IPS-20b (cell line): ENCODE measurements at regions not wholly inside any gene's neighbourhood (a gene's known extent, or its start where the extent isn't known, plus 50 kb on each side); places are given as distances from the start of the nearest gene placed in this dataset.
"Not testable (repeated sequence)": the region's sequence is repeated elsewhere in the genome, so short reads cannot be mapped to it uniquely, and the experiment has no call there.

Source experiments
- H3K27ac ChIP-seq: one replicate; pipeline ENCODE4 v1.5.1; 2013; ENCODE audit warnings: low read length
- H3K27me3 ChIP-seq: 2 replicates; pipeline ENCODE4 v1.6.1; 2013; ENCODE audit warnings: mild to moderate bottlenecking, low read length, inconsistent platforms; ENCODE audit not compliant: insufficient read depth
- H3K36me3 ChIP-seq: 2 replicates; pipeline ENCODE4 v1.6.1; 2013; ENCODE audit warnings: low read depth, mild to moderate bottlenecking, inconsistent platforms, low read length, moderate library complexity; ENCODE audit not compliant: insufficient read depth
- H3K4me1 ChIP-seq: 2 replicates; pipeline ENCODE4 v1.6.1; 2013; ENCODE audit warnings: mild to moderate bottlenecking, control low read depth, inconsistent platforms, low read length, moderate library complexity; ENCODE audit not compliant: insufficient read depth
- H3K4me3 ChIP-seq: 2 replicates; pipeline ENCODE4 v1.5.1; 2013; ENCODE audit warnings: mild to moderate bottlenecking, low read length, inconsistent platforms
- H3K9ac ChIP-seq: 2 replicates; pipeline ENCODE4 v1.6.1; 2013; ENCODE audit warnings: low read depth, mild to moderate bottlenecking, inconsistent platforms, low read length, moderate library complexity
- H3K9me3 ChIP-seq: 2 replicates; pipeline ENCODE4 v1.6.1; 2013; ENCODE audit warnings: mild to moderate bottlenecking, low read depth, low read length, inconsistent platforms; ENCODE audit not compliant: insufficient read depth

- Histone ChIP-seq H3K27me3 (no peaks in the 10 kb centered on the region), H3K9ac (no peak overlapping the region), H3K27ac (no peak overlapping the region), H3K4me1 (no peaks in the 10 kb centered on the region), H3K4me3 (no peak overlapping the region), H3K9me3 (no peaks in the 10 kb centered on the region), H3K36me3 (no peaks in the 10 kb centered on the region)
These were observed 414.7 kb upstream of the GHITM start for GRCh38 chr10:83724471-83725241.

DNA sequence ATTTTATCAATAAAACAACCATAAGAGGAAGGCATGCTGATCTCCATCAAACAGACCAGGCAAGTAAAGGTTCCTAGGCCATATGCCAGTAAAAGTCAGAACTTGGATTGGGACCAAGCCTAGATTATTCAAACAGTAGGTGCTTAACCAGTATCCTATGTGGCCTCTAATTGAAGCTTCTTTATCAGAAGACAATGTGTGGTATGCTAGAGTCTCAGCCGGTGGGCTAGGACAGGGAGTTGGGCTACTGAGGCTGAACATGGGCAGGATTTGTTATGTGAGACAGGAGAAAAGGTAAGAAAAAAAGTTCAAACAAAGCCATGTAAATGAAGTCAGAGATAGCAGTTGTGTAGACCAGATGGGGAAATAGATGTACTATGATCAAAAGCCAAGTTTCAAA lies 413.7 kb upstream of the GHITM start:
- no peak overlapping the region for H3K9ac ChIP-seq
- no peaks in the 10 kb centered on the region for H3K4me1 ChIP-seq
- H3K27ac ChIP-seq: no peak overlapping the region
- no peaks in the 10 kb centered on the region for H3K9me3 ChIP-seq
- H3K36me3 ChIP-seq: no peaks in the 10 kb centered on the region
- H3K4me3 ChIP-seq: no peak overlapping the region
- H3K27me3 ChIP-seq: no peaks in the 10 kb centered on the region

- Histone ChIP-seq H3K36me3 (no peaks in the 10 kb centered on the region), H3K9ac (no peak overlapping the region), H3K27me3 (no peaks in the 10 kb centered on the region), H3K27ac (no peak overlapping the region), H3K4me3 (no peak overlapping the region), H3K9me3 (no peaks in the 10 kb centered on the region; the same call in 1 of the 2 replicates), H3K4me1 (no peaks in the 10 kb centered on the region)
These were observed 405.0 kb upstream of the GHITM start for GRCh38 chr10:83734278-83734677.

GRCh38 chr10:83736008-83736407 lies 403.3 kb upstream of the GHITM start:
- no peak overlapping the region for H3K9ac ChIP-seq
- H3K36me3 ChIP-seq: no peaks in the 10 kb centered on the region
- H3K4me1 ChIP-seq: no peaks in the 10 kb centered on the region
- H3K27ac ChIP-seq: no peak overlapping the region
- H3K27me3 ChIP-seq: no peaks in the 10 kb centered on the region
- H3K4me3 ChIP-seq: no peak overlapping the region
- H3K9me3 ChIP-seq: peaks cover 12% of the 10 kb centered on the region; the same call in 1 of the 2 replicates

DNA sequence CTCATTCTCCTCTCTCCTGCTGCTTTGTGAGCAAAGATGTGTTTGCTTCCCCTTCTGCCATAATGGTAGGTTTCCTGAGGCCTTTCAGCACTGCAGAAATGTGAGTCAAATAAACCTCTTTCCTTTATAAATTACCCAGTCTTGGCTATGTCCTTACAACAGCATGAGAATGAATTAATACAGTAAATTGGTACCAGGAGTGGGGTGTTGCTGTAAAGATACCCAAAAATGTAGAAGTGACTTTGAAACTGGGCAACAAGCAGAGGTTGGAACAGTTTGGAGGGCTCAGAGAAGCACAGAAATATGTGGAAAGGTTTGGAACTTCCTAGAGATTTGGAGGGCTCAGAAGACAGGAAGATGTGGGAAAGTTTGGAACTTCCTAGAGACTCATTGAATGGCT lies 388.7 kb upstream of the GHITM start:
- no peaks in the 10 kb centered on the region for H3K36me3 ChIP-seq
- H3K9ac ChIP-seq: no peak overlapping the region
- no peak overlapping the region for H3K27ac ChIP-seq
- no peaks in the 10 kb centered on the region for H3K4me1 ChIP-seq
- H3K27me3 ChIP-seq: no peaks in the 10 kb centered on the region
- no peak overlapping the region for H3K4me3 ChIP-seq
- H3K9me3 ChIP-seq: peaks cover 46% of the 10 kb centered on the region

- peaks cover 46% of the 10 kb centered on the region for H3K9me3 ChIP-seq
These were observed 385.8 kb upstream of the GHITM start for GRCh38 chr10:83753490-83753889.

GRCh38 chr10:83754857-83755256 lies 384.5 kb upstream of the GHITM start:
- H3K9me3 ChIP-seq: peaks cover 44% of the 10 kb centered on the region
- H3K27ac ChIP-seq: no peak overlapping the region
- H3K36me3 ChIP-seq: no peaks in the 10 kb centered on the region
- H3K9ac ChIP-seq: no peak overlapping the region
- peaks cover 31% of the 10 kb centered on the region for H3K27me3 ChIP-seq
- no peak overlapping the region for H3K4me3 ChIP-seq
- H3K4me1 ChIP-seq: peaks cover 7% of the 10 kb centered on the region; the same call in 1 of the 2 replicates

More at GRCh38 chr10:83753490-83753889, 385.8 kb upstream of the GHITM start:
- Histone ChIP-seq H3K4me1 (no peaks in the 10 kb centered on the region), H3K27me3 (peaks cover 18% of the 10 kb centered on the region), H3K36me3 (no peaks in the 10 kb centered on the region), H3K27ac (no peak overlapping the region), H3K4me3 (no peak overlapping the region), H3K9ac (no peak overlapping the region)

DNA sequence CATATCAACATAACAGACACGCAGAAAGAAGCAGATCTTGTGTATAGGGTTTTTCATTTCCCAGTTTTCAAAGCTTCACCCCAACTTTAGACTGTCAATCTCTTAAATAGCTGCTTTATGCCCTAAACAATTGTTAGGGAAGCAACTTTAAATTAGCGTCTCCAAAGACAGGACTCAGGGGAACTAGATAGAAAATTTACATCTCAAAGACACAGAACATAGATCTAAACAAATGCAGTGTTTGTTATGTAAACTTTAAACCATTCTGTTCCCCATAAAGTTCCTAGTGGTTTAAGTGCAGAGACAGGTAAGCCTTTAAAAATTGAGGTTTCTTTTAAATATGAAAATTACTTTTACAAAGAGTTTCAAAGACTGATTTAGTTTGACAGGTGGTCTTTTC lies 379.2 kb upstream of the GHITM start:
- peaks cover 63% of the 10 kb centered on the region for H3K27me3 ChIP-seq
- H3K36me3 ChIP-seq: no peaks in the 10 kb centered on the region
- H3K9me3 ChIP-seq: peaks cover 4% of the 10 kb centered on the region; the same call in 1 of the 2 replicates
- H3K4me1 ChIP-seq: peaks cover 22% of the 10 kb centered on the region
- no peak overlapping the region; the same call in 1 of the 2 replicates for H3K4me3 ChIP-seq
- no peak overlapping the region for H3K9ac ChIP-seq
- no peak overlapping the region for H3K27ac ChIP-seq

DNA sequence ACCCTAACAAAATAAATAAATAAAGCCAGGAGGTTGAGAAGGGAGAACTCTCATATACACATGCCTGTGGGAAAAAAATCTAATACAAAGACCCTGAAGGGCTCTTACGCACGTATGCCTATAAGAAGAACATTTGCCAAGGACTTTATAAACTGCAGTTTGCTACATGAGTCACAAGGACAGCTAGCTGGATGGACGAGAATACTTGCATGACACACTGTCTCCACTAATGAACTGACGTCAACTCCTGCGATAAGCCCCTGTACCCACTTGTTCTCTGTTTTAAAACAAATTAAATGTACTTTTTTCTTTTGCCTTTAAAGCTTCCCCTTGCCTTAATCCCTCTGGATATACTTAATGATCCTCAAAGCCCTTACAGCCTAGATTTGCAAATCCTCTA lies 374.6 kb upstream of the GHITM start:
- peaks cover 16% of the 10 kb centered on the region for H3K4me1 ChIP-seq
- H3K27me3 ChIP-seq: peaks cover 34% of the 10 kb centered on the region
- no peaks in the 10 kb centered on the region for H3K36me3 ChIP-seq
- H3K9ac ChIP-seq: no peak overlapping the region
- H3K4me3 ChIP-seq: no peak overlapping the region
- peaks cover 4% of the 10 kb centered on the region; the same call in 1 of the 2 replicates for H3K9me3 ChIP-seq
- no peak overlapping the region for H3K27ac ChIP-seq

DNA sequence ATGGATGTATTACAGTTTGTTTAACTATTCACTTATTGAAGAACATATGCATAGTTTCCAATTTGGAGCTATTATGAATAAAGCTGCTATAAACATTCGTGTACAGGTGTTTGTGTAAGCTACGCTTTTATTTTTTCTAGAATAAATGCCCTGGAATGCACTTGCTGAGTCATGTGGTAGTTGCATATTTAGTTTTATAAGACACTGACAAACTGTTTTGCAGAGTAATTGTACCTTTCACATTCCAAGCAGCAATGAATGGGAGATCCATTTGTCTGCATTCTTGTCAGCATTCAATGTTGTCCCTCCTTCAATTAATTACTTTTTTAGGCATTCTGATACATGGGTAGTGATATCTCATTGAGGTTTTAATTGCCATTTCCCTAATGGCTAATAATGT lies 373.6 kb upstream of the GHITM start:
- Histone ChIP-seq H3K4me3 (no peak overlapping the region), H3K27ac (no peak overlapping the region), H3K27me3 (peaks cover 23% of the 10 kb centered on the region), H3K36me3 (no peaks in the 10 kb centered on the region), H3K9me3 (peaks cover 4% of the 10 kb centered on the region; the same call in 1 of the 2 replicates), H3K9ac (no peak overlapping the region), H3K4me1 (peaks cover 10% of the 10 kb centered on the region)

- Histone ChIP-seq H3K27me3 (no peaks in the 10 kb centered on the region), H3K4me1 (peaks cover 6% of the 10 kb centered on the region; the same call in 1 of the 2 replicates), H3K36me3 (no peaks in the 10 kb centered on the region), H3K4me3 (no peak overlapping the region), H3K27ac (no peak overlapping the region), H3K9me3 (no peaks in the 10 kb centered on the region), H3K9ac (no peak overlapping the region)
These were observed 370.0 kb upstream of the GHITM start for GRCh38 chr10:83769281-83769820.

GRCh38 chr10:83786701-83787100 lies 352.6 kb upstream of the GHITM start:
- not testable (repeated sequence) for H3K27ac ChIP-seq, H3K27me3 ChIP-seq, H3K4me1 ChIP-seq, H3K4me3 ChIP-seq, H3K9me3 ChIP-seq, H3K36me3 ChIP-seq, H3K9ac ChIP-seq
